Ovary (tissue), 7 donors: ENCODE measurements at regions not wholly inside any gene's neighbourhood (a gene's known extent, or its start where the extent isn't known, plus 50 kb on each side); places are given as distances from the start of the nearest gene placed in this dataset.

Experiments
- DNase-seq, 5 donors: peaks; one replicate each; pipeline ENCODE4 v3.0.0-alpha.2; 2019 to 2020
- H3K27ac ChIP-seq, 2 donors: fragments of 200-600 bp; one replicate each; pipeline versions ENCODE4 v1.5.1 to v1.8.0; 2019 to 2022
- H3K27me3 ChIP-seq: fragments of 200-600 bp; one replicate; pipeline ENCODE4 v1.8.0; 2022
- H3K36me3 ChIP-seq: fragments of 200-600 bp; sonication (generic); one replicate; pipeline ENCODE4 v1.5.1; 2019
- H3K4me1 ChIP-seq: one replicate; pipeline ENCODE4 v1.8.1; 2013; ENCODE audit warnings: mild to moderate bottlenecking, moderate library complexity; ENCODE audit not compliant: insufficient read depth
- H3K4me3 ChIP-seq: fragments of 200-600 bp; sonication (generic); one replicate; pipeline ENCODE4 v1.5.1; 2017
- H3K9me3 ChIP-seq, 2 donors: fragments of 200-600 bp in 1 of 2; sonication (generic) in 1 of 2; one replicate each; pipeline versions ENCODE4 v1.5.1 to v1.8.1; 2013 to 2019; ENCODE audit warnings: mild to moderate bottlenecking in 1 of 2, moderate library complexity in 1 of 2
- EP300 ChIP-seq: sonication (generic); formaldehyde crosslinking; IDR thresholded peaks from one replicate; pipeline ENCODE4 v1.6.1; 2017; ENCODE audit warnings: antibody characterized with exemption
- POLR2A ChIP-seq: fragments of 450-650 bp; IDR thresholded peaks from one replicate; pipeline ENCODE4 v1.6.1; 2017; ENCODE audit warnings: antibody characterized with exemption, mild to moderate bottlenecking, moderate library complexity
- WGBS, 3 donors: extraction: QIAGEN DNeasy Blood & Tissue Kit in 1 of 3; methylation state at CpG; one replicate each; pipeline versions ENCODE4 v1.1.5 to v1.1.7; 2013 to 2017; 5-methylcytosine and 5-hydroxymethylcytosine counted together
- intact Hi-C, 4 donors: fragments of 100-400 bp; cut with DNase I; formaldehyde crosslinking; loops; one replicate each; pipeline versions ENCODE4 v1.11.0 to v1.15.1; 2022 to 2023
- TF ChIP-seq, protein P1 (sequence below), 3 donors: fragments of 450-650 bp in 2 of 3; fragments of 200-600 bp in 1 of 3; IDR thresholded peaks; one replicate each; pipeline versions ENCODE4 v1.5.1 to v1.8.0; 2016 to 2022; ENCODE audit warnings: antibody characterized with exemption in 3 of 3, mild to moderate bottlenecking in 1 of 3
- donor health status: DM: no; HTN: no; CAD: no; lungs with moderate emphysema.
- donor health status: DM: no; HTN: no; CAD: no.
- donor health status: Bipolar disorder and iron deficiency.
- donor health status: DM: no; HTN: no; CAD: no.
- donor health status: DM: yes; HTN: yes; CAD: no.

DNA sequence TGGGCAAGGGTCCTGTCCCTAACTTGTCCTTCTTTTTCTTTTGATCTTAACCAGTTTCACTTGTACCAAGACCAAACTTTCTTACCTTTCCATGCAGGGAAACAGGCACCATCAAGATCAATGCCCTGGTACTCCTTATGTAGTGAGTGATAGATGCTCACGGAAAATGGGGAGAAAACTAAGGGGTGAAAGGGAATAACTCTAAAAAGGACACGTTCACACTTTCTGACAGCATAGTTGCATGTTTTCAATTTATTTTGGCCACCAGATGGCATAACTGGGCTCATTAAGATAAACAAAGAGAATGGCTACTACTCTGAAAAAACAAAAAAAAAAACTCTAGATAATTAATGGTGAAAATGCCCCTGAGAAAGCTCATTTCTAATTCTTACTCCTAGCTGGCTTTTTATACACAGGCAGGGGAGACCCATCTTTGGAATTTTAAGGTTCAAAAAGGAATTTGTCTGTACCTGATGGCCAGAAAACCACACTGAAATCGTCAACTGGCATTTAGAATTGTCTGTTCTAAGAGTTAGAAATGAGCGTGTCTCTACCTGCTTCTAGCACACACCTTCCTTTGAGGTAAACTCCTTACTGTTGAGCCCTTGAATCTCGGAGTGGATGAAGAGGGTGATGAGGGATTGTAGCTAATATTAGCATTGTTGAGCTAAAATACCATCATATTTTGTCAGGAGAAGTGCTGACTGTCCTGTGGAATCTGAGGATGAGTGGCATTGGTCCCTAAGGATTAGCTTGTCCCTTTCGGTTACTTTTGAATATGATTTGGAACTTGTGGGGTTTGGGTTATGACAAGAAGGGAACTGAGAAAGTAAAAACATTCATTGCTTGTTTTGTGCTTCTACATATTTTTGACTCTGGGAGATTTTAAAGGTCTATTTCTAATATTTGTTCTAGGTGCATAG lies 62.2 kb upstream of the DDR1 start:
- no peak overlapping the region for H3K27ac ChIP-seq
- TF ChIP-seq EP300 (no peak), POLR2A (no peak)
- TF ChIP-seq, protein P1, sequence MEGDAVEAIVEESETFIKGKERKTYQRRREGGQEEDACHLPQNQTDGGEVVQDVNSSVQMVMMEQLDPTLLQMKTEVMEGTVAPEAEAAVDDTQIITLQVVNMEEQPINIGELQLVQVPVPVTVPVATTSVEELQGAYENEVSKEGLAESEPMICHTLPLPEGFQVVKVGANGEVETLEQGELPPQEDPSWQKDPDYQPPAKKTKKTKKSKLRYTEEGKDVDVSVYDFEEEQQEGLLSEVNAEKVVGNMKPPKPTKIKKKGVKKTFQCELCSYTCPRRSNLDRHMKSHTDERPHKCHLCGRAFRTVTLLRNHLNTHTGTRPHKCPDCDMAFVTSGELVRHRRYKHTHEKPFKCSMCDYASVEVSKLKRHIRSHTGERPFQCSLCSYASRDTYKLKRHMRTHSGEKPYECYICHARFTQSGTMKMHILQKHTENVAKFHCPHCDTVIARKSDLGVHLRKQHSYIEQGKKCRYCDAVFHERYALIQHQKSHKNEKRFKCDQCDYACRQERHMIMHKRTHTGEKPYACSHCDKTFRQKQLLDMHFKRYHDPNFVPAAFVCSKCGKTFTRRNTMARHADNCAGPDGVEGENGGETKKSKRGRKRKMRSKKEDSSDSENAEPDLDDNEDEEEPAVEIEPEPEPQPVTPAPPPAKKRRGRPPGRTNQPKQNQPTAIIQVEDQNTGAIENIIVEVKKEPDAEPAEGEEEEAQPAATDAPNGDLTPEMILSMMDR (IDR thresholded peaks at IDR 0.05): peak in 2 of 3 donors; percentile 45 to 48
- no peak overlapping the region for H3K4me3 ChIP-seq
- H3K4me1 ChIP-seq: peaks cover 2% of the 10 kb centered on the region
- H3K27me3 ChIP-seq: no peaks in the 10 kb centered on the region
- H3K36me3 ChIP-seq: no peaks in the 10 kb centered on the region
- DNase-seq: no peak
- intact Hi-C loops: loop anchor here in 2 of 4 donors (10.0 kb wide), 3 partner anchors 77 to 253 kb away; partner anchors contain the start of genes FLOT1 (in 2 of the 2), IER3 (in 2 of the 2) and DHX16 (in 1 of the 2)
- H3K9me3 ChIP-seq: no peaks in the 10 kb centered on the region
- 34 to 50% (median 39%) methylated on average over 6 of the region's 6 CpGs for WGBS, 3 donors

DNA sequence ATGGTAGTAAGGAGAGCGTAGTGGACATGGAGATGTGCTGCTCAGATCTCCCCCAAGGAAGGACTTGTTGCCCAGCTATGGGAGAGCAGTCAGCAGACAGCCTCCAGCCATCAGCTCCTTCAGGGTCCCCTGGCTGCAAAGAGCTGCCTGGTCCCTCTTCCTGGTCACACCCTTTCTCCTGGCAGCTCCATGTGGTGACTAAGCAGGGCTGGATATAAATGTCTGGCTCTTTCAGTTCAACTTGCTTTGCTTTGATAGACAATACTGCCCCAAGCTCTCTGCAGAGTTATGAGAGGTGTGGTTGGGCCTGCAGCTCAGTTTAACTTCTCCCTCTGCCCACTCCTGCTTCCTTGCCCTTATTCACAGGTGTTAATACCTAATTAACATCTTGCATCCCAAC lies 64.1 kb upstream of the DDR1 start:
- no peaks in the 10 kb centered on the region for H3K36me3 ChIP-seq
- DNase-seq: no peak
- 93 to 97% (median 97%) methylated on average over 1 of the region's 1 CpG for WGBS, 3 donors
- no peaks in the 10 kb centered on the region for H3K9me3 ChIP-seq
- no peaks in the 10 kb centered on the region for H3K27me3 ChIP-seq
- H3K4me3 ChIP-seq: no peak overlapping the region
- TF ChIP-seq EP300: no peak
- intact Hi-C loops: loop anchor here in 2 of 4 donors (10.0 kb wide), 3 partner anchors 75 to 255 kb away; partner anchors contain the start of genes FLOT1 (in 2 of the 2), IER3 (in 2 of the 2) and DHX16 (in 1 of the 2)
- no peak overlapping the region for H3K27ac ChIP-seq
- peaks cover 2% of the 10 kb centered on the region for H3K4me1 ChIP-seq

DNA sequence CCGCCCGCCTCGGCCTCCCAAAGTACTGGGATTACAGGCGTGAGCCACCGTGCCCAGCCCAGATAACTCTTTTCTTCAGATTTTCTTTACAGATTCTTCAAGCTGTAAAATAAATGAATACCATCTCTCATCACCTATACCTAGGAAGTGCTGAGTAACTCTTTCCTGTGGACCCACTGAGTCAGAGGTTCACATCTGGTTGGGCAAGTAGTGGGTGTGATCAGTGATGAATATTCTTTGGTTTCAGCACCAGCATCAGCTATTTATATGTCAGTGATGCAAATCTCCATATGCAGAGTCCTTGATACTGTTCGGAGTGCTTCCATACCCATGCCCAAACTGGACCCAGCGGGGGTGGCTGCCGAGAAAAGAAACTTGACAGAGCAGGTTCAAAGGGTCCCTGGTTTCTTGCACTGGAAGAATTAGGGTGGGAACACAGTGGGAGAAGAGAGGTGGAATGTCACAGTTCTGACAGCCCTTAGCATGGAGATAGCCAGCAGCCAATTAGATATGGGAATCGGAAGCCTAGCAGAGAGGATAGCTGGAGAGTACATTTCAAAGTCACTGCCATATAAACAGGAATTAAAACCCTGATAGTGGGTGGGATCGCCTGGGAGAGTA lies 64.9 kb upstream of the DDR1 start:
- Histone ChIP-seq H3K27ac (no peak overlapping the region), H3K9me3 (no peaks in the 10 kb centered on the region), H3K4me3 (no peak overlapping the region), H3K27me3 (no peaks in the 10 kb centered on the region), H3K36me3 (no peaks in the 10 kb centered on the region), H3K4me1 (peaks cover 2% of the 10 kb centered on the region)
- TF ChIP-seq POLR2A (no peak), EP300 (no peak)
- TF ChIP-seq, protein P1 (IDR thresholded peaks at IDR 0.05): no peak
- intact Hi-C loops: loop anchor here in 1 of 4 donors (5.0 kb wide), 1 partner anchor 77 kb away; the partner anchor contains the start of genes FLOT1 and IER3
- no peak for DNase-seq
- WGBS, 3 donors: 90 to 93% (median 91%) methylated on average over 10 of the region's 10 CpGs

DNA sequence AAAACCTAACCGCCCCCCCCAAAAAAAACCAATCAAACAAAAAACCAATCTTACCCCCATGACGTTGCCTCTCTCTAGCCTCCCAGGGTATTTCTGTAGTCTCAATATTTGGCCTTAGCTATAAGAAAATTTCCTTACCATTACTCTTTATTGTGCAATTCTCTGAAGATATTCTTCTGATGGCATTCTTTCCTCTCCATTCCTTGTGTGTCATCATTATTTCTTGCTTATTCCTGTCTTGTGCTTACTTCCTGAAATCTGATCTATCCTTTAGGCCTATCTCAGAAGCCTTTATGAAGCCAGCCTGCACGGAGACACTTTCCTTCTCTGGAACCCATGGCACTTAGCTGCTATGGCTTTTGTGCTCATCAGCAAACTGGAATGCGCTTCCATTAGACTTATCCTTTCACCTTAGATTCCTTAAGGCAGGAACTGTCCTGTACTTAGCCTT lies 65.9 kb upstream of the DDR1 start:
- intact Hi-C loops: loop anchor here in 1 of 4 donors (5.0 kb wide), 1 partner anchor 76 kb away; the partner anchor contains the start of genes FLOT1 and IER3
- H3K4me3 ChIP-seq: no peak overlapping the region
- no peaks in the 10 kb centered on the region for H3K27me3 ChIP-seq
- DNase-seq: no peak
- H3K36me3 ChIP-seq: no peaks in the 10 kb centered on the region
- H3K9me3 ChIP-seq: no peaks in the 10 kb centered on the region
- H3K4me1 ChIP-seq: peaks cover 7% of the 10 kb centered on the region
- no peak overlapping the region for H3K27ac ChIP-seq
- TF ChIP-seq, protein P1 (IDR thresholded peaks at IDR 0.05): no peak
- TF ChIP-seq EP300 (no peak), POLR2A (no peak)
- 76 to 79% (median 78%) methylated on average over 4 of the region's 4 CpGs for WGBS, 3 donors
